GM12864 (cell line): ENCODE measurements at regions not wholly inside any gene's neighbourhood (a gene's known extent, or its start where the extent isn't known, plus 50 kb on each side); places are given as distances from the start of the nearest gene placed in this dataset.

Source experiments
- DNase-seq: peaks from one replicate; pipeline ENCODE4 v3.0.0-alpha.2; 2011; ENCODE audit warnings: low read depth
- H3K4me3 ChIP-seq: 2 replicates; pipeline ENCODE4 v1.5.1; 2011; ENCODE audit warnings: mild to moderate bottlenecking, low read depth, low read length, control low read depth
- CTCF ChIP-seq: IDR thresholded peaks from 2 replicates; pipeline ENCODE4 v1.5.1; 2011; ENCODE audit warnings: low read depth, mild to moderate bottlenecking, moderate library complexity, low read length, control low read depth, inconsistent platforms; ENCODE audit errors: missing control alignments

GRCh38 chr18:60862988-60863387 lies 470.2 kb upstream of the CDH20 start:
- no peak overlapping the region for H3K4me3 ChIP-seq
- no peak for TF ChIP-seq CTCF
- no peak for DNase-seq

GRCh38 chr18:60865801-60866200 lies 467.4 kb upstream of the CDH20 start:
- no peak for DNase-seq
- TF ChIP-seq CTCF, result no peak
- H3K4me3 ChIP-seq, result no peak overlapping the region

- TF ChIP-seq CTCF, result no peak
- DNase-seq, result no peak
- no peak overlapping the region for H3K4me3 ChIP-seq
These were observed 462.7 kb upstream of the CDH20 start for GRCh38 chr18:60870261-60871153.

- DNase-seq, result no peak
- TF ChIP-seq CTCF, result no peak
- H3K4me3 ChIP-seq, result no peak overlapping the region
These were observed 460.8 kb upstream of the CDH20 start for GRCh38 chr18:60872434-60872833.

GRCh38 chr18:60873708-60874107 lies 459.5 kb upstream of the CDH20 start:
- no peak overlapping the region for H3K4me3 ChIP-seq
- TF ChIP-seq CTCF, result no peak
- no peak for DNase-seq

GRCh38 chr18:60875957-60876507 lies 457.2 kb upstream of the CDH20 start:
- no peak for DNase-seq
- TF ChIP-seq CTCF, result no peak
- H3K4me3 ChIP-seq, result no peak overlapping the region
